ENCODE measurements at regions not wholly inside any gene's neighbourhood (a gene's known extent, or its start where the extent isn't known, plus 50 kb on each side); places are given as distances from the start of the nearest gene placed in this dataset.

DNA sequence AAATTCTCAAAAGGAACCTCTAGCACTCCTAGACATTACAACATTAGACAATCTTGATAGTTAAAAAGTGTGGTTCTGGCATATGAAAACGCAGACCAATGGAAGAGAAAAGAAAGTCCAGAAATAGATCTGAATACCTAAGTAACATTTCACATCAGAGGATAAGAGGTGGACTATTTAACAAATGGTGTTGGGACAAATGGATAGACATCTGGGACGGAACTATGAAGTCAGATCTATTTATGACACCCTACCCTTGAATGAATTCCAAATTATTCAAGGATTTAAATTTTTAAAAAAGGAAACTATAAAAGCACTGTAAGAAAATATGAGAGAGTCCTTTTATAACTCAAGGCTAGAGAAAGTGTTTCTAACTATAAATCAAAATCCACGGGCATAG is 111.3 kb downstream of the SCN11A start:
- H3K4me3 ChIP-seq (replicated peaks; ENCODE audit: low read depth, low read length), result no peak overlapping the region
- TF ChIP-seq, protein P1, sequence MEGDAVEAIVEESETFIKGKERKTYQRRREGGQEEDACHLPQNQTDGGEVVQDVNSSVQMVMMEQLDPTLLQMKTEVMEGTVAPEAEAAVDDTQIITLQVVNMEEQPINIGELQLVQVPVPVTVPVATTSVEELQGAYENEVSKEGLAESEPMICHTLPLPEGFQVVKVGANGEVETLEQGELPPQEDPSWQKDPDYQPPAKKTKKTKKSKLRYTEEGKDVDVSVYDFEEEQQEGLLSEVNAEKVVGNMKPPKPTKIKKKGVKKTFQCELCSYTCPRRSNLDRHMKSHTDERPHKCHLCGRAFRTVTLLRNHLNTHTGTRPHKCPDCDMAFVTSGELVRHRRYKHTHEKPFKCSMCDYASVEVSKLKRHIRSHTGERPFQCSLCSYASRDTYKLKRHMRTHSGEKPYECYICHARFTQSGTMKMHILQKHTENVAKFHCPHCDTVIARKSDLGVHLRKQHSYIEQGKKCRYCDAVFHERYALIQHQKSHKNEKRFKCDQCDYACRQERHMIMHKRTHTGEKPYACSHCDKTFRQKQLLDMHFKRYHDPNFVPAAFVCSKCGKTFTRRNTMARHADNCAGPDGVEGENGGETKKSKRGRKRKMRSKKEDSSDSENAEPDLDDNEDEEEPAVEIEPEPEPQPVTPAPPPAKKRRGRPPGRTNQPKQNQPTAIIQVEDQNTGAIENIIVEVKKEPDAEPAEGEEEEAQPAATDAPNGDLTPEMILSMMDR (IDR thresholded peaks at IDR 0.05; ENCODE audit: low read depth, low read length, missing control alignments), result no peak
- no peak for DNase-seq (ENCODE audit: extremely low read depth, low read depth)

DNA sequence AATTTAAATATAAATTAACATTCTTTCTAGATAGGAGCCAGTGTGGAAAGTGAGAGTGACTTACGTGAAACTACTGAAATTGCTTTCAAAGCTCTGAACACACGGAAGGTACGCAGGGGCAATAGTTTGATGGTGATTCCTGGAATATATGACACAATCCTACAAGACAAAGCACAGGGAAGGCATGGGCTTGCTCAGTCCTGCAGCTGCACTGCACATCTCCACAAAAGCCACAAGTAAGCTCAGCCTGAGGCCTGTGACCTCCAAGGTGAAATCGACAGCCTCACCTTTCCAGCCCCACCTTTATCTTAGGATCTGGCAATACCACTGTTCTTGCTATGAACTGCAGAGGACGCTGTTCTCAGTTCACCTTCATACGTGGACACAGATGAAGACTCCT is 109.3 kb upstream of the SCN10A start:
- TF ChIP-seq, protein P1 (IDR thresholded peaks at IDR 0.05; ENCODE audit: low read depth, low read length, missing control alignments), result no peak
- no peak for DNase-seq (ENCODE audit: extremely low read depth, low read depth)
- no peak overlapping the region for H3K4me3 ChIP-seq (replicated peaks; ENCODE audit: low read depth, low read length)

DNA sequence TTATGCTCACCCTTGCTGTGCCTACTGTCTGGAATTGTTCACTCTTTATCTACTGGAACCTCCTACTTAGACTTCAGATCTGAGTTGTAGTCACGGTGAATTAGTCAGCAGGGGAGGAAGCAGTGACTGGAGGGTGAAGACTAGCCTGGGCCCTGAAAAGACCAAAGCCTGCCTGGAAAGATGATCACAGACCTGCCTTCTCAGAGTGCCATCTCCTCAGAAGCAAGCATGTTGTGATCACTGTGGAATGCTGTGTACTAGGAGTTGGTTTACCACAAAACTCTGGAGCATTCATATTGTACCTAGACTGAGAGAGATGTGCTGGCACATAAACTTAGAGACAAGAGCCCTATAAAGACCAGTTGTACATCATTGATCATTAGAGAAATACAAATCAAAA is 100.7 kb upstream of the SCN10A start:
- no peak for DNase-seq (ENCODE audit: extremely low read depth, low read depth)
- no peak overlapping the region for H3K4me3 ChIP-seq (replicated peaks; ENCODE audit: low read depth, low read length)
- TF ChIP-seq, protein P1 (IDR thresholded peaks at IDR 0.05; ENCODE audit: low read depth, low read length, missing control alignments), result no peak

DNA sequence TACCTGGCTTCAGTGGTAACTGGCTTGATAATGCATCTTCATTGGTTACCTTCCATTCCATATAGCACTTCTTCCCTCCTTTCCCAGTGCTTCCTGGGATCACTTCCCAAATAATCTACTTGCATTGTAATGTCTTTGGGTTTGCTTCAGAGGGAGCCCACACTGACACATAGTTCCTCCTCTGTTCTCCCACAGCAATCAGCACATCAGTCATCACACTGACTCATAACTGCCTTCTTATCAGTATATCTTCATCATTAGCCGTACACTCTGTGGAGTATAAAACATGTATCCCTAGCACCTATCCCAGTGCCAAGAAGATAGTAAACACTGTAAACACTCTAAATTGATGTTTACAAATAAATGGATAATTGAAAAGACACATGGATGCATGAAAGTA is 91.4 kb upstream of the SCN10A start:
- no peak overlapping the region for H3K4me3 ChIP-seq (replicated peaks; ENCODE audit: low read depth, low read length)
- no peak for DNase-seq (ENCODE audit: extremely low read depth, low read depth)
- TF ChIP-seq, protein P1 (IDR thresholded peaks at IDR 0.05; ENCODE audit: low read depth, low read length, missing control alignments), result no peak

DNA sequence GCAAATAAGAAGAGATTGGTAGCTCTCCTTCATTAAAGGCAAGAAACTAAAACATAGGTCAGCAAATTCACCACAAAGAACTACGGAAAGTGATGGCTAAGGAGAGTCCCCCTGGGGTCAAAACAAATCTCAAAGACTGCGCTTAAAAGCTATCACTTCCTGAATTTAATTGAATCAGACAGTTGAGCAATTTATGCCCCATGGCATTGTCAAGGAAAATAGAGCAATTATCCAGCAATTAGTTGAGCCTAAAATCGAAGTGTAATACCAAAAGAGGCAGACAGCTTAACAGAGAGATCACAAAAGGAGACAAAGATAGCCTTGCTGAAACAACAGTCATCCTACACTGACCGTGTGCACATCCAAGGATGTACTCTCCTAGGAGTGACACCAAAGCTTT is 74.4 kb upstream of the SCN10A start:
- DNase-seq (ENCODE audit: extremely low read depth, low read depth), result no peak
- H3K4me3 ChIP-seq (replicated peaks; ENCODE audit: low read depth, low read length), result no peak overlapping the region
- TF ChIP-seq, protein P1 (IDR thresholded peaks at IDR 0.05; ENCODE audit: low read depth, low read length, missing control alignments), result no peak

DNA sequence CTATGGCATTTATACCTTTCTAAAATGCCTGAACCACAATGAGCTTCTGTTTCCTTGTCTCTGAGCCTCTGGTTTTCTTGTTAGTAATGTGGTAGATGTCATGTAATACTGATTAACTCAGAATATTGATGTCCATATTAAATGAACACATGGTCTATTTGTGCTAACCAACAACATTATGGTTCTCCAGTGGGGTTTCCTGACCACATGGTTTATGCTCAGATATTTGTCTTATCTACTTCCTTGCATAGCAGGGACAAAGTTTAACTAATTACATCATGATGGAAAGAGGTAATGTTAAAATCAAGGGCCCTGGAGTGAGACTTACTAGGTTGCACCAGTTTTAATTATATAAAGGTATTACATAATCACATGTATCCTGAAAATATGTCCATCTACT is 62.6 kb upstream of the SCN10A start:
- no peak overlapping the region for H3K4me3 ChIP-seq (replicated peaks; ENCODE audit: low read depth, low read length)
- no peak for DNase-seq (ENCODE audit: extremely low read depth, low read depth)
- TF ChIP-seq, protein P1 (IDR thresholded peaks at IDR 0.05; ENCODE audit: low read depth, low read length, missing control alignments), result no peak

Data from HFF-Myc (cell line).